ENCODE measurements at regions not wholly inside any gene's neighbourhood (a gene's known extent, or its start where the extent isn't known, plus 50 kb on each side); places are given as distances from the start of the nearest gene placed in this dataset.

DNA sequence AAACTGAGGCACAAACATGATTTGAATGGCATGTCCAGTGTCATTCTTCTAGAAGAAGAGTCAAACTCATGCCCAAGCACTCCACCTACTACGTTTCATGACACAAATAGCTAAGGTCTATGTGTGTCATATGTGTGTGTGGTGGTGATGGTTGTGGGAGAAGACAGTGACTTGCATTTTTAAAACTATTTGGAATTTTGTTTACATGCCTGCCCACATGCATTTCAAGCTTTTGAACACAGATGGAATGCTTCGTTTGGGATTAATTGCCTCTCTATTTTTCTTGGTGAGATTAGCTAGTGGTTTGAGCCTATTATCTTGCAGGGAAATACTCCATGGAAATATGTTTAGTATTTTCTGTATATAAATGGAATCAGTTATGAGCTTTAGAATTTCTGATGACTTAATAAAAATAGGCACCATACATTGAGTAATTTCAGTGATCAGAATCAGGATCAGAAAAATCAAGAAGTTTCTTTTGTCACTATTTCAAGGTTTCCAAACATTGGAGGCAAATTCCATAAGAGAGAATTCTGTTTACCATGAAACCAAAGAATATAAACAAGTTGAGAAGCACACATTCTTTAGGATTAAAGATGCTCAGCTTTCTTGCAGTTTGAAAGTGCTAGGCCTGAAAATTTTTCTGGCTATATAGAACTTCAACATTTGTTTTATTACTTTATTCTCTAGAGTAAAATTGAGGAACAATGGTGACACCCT, 260.3 kb upstream of the SEMA6A start:
- TF ChIP-seq CTCF (IDR thresholded peaks at IDR 0.05; ENCODE audit: low read length) (no peak), EZH2 (optimal IDR thresholded peaks at IDR 0.05; ENCODE audit: low read depth, low read length) (no peak)
